Activated T-cell treated with anti-CD3 and anti-CD28 coated beads for 1 hour (primary cell): ENCODE measurements at regions not wholly inside any gene's neighbourhood (a gene's known extent, or its start where the extent isn't known, plus 50 kb on each side); places are given as distances from the start of the nearest gene placed in this dataset.

Experiments used
- DNase-seq: peaks from one replicate; pipeline ENCODE4 v3.0.0-alpha.2; 2020; ENCODE audit warnings: low read depth

GRCh38 chr2:190783513-190784263 lies 96.9 kb upstream of the GLS start:
- DNase-seq, result no peak

- DNase-seq, result no peak
Observed at GRCh38 chr2:190785334-190785733, 95.3 kb upstream of the GLS start.

- no peak for DNase-seq
Observed at GRCh38 chr2:190786404-190787166, 94.0 kb upstream of the GLS start.

- DNase-seq, result no peak
Observed at GRCh38 chr2:190787743-190788235, 92.8 kb upstream of the GLS start.

GRCh38 chr2:190789074-190790004 lies 91.3 kb upstream of the GLS start:
- DNase-seq, result no peak

- no peak for DNase-seq
Observed at GRCh38 chr2:190791347-190791975, 89.2 kb upstream of the GLS start.

- no peak for DNase-seq
Observed at GRCh38 chr2:190791976-190792575, 88.5 kb upstream of the GLS start.

- DNase-seq, result no peak
Observed at GRCh38 chr2:190792956-190793888, 87.4 kb upstream of the GLS start.

GRCh38 chr2:190794377-190794776 lies 86.2 kb upstream of the GLS start:
- DNase-seq, result no peak

GRCh38 chr2:190794790-190795189 lies 85.8 kb upstream of the GLS start:
- DNase-seq, result no peak

GRCh38 chr2:190795686-190796085 lies 84.9 kb upstream of the GLS start:
- DNase-seq, result no peak

- DNase-seq, result no peak
Observed at GRCh38 chr2:190799999-190800398, 80.6 kb upstream of the GLS start.

GRCh38 chr2:190800528-190800927 lies 80.1 kb upstream of the GLS start:
- no peak for DNase-seq

GRCh38 chr2:190802129-190802528 lies 78.5 kb upstream of the GLS start:
- no peak for DNase-seq

- no peak for DNase-seq
Observed at GRCh38 chr2:190802626-190803209, 77.9 kb upstream of the GLS start.

- no peak for DNase-seq
Observed at GRCh38 chr2:190804182-190804795, 76.3 kb upstream of the GLS start.

GRCh38 chr2:190805126-190805525 lies 75.5 kb upstream of the GLS start:
- no peak for DNase-seq

- DNase-seq, result no peak
Observed at GRCh38 chr2:190805843-190806242, 74.8 kb upstream of the GLS start.

- no peak for DNase-seq
Observed at GRCh38 chr2:190807886-190808285, 72.7 kb upstream of the GLS start.
